LNCaP clone FGC (cell line): ENCODE measurements at regions not wholly inside any gene's neighbourhood (a gene's known extent, or its start where the extent isn't known, plus 50 kb on each side); places are given as distances from the start of the nearest gene placed in this dataset.
"Not testable (repeated sequence)": the region's sequence is repeated elsewhere in the genome, so short reads cannot be mapped to it uniquely, and the experiment has no call there.

ENCODE experiments used
- DNase-seq: peaks from one replicate; pipeline ENCODE4 v3.0.0-alpha.2; 2011; ENCODE audit warnings: low read depth
- H3K4me3 ChIP-seq: 2 replicates; pipeline ENCODE4 v1.5.1; 2011; ENCODE audit warnings: mild to moderate bottlenecking, low read depth, low read length, control low read depth
- CTCF ChIP-seq: IDR thresholded peaks from 2 replicates; pipeline ENCODE4 v1.5.1; 2012; ENCODE audit warnings: mild to moderate bottlenecking; ENCODE audit not compliant: control insufficient read depth, insufficient read depth; ENCODE audit errors: extremely low read depth

DNA sequence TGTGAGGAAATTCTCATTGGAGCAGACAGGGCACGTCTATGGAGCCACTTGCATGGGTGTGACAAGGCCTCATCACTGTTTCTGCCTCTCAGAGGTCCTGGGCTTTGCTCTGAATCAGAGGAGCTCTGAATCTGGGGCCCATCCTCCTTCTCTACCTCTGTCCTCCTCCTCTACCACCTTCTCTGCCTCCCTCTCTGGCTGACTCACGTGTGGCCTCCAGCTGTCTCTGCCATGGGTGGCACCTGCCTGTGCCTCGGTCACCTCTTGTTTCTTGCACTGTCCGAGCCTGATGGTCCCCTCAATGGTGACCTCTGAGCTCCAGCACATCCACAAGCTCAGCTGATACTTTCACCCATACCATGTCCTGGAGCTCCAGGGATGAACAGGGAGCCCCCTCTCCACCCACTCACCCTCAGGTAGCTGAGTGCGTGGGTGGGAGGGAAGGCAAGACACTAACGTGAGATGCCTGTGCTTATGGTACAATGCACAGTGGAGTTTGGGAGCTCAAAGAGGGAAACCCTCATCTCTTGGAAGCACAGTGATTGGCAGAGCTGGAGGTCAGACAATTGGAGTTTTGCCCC is 116.4 kb upstream of the CRHR1 start:
- no peak for DNase-seq
- no peak for TF ChIP-seq CTCF

DNA sequence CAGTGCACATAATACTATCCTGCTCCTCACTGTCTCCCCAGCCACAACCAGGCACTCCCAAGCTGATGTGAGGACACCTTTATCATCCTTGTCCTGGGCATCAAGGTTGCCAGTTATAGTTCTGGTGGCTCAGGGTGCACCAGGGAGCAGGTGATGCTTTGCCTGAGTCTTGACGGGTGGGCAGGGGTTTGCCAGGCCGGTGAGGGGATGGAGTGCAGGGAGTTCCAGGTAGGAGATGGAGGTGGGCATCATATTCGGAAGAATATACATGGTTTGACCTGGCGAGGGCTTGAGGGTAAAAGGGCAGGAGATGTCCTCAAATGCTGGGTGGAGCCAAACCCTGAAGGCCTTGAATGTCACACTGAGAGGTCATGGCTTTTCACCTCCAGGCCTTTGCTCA is 115.8 kb upstream of the CRHR1 start:
- DNase-seq: no peak
- no peak overlapping the region for H3K4me3 ChIP-seq

More for the DNA sequence above, 116.4 kb upstream of the CRHR1 start:
- no peak overlapping the region for H3K4me3 ChIP-seq

GRCh38 chr17:45672301-45672700 is 111.8 kb upstream of the CRHR1 start:
- no peak for TF ChIP-seq CTCF
- no peak for DNase-seq
- H3K4me3 ChIP-seq: no peak overlapping the region

More for the DNA sequence above, 115.8 kb upstream of the CRHR1 start:
- TF ChIP-seq CTCF: no peak

DNA sequence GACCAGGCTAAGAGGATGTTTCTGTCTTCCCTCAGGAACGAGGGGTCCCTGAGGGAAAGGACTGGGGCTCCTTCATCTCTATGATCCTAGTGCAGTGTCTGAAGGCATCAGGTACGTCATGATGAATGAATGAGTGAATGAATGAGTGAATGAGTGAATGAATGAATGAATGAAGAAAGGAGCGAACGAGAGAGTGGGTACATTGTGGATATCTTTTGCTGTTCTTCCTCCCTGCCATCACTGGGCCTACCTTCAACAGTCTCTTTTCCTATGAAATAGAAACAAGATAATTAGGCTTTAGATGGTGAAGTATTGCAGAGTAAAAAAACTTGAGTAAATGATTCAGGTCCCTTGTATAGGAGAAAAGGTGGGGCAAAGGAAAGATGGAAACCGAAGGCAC is 111.3 kb upstream of the CRHR1 start:
- TF ChIP-seq CTCF: no peak
- H3K4me3 ChIP-seq: no peak overlapping the region
- DNase-seq: no peak

DNA sequence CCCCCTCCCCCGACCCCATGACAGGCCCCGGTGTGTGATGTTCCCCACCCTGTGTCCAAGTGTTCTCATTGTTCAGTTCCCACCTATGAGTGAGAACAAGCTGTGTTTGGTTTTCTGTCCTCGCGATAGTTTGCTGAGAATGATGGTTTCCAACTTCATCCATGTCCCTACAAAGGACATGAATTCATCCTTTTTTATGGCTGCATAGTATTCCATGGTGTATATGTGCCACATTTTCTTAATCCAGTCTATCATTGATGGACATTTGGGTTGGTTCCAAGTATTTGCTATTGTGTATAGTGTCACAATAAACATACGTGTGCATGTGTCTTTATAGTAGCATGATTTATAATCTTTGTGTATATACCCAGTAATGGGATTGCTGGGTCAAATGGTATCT is 110.4 kb upstream of the CRHR1 start:
- not testable (repeated sequence) for H3K4me3 ChIP-seq, DNase-seq

DNA sequence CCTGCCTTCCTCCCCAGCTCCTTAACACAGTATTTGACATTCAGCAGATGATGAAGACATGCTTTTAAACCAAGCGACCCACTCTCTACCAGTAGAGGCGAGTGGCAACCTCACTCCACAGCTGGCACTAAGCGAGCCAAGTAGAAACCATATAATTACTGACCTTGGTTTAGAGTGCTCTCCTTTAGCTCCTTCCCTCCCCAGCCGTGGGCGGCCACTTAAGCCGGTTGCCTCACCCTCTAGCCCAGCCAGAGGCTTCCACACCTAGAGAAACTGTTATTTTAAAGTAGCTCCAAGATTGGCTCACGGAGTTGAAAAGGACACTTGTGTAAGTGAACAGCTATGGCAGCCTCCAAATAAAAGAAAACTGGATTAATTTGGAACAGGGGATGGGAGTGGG is 109.1 kb upstream of the CRHR1 start:
- no peak for DNase-seq
- no peak for TF ChIP-seq CTCF
- H3K4me3 ChIP-seq: no peak overlapping the region

GRCh38 chr17:45675892-45676291 is 108.2 kb upstream of the CRHR1 start:
- no peak overlapping the region for H3K4me3 ChIP-seq
- TF ChIP-seq CTCF: no peak
- no peak for DNase-seq
